HG03175 (cell line): ENCODE measurements at regions not wholly inside any gene's neighbourhood (a gene's known extent, or its start where the extent isn't known, plus 50 kb on each side); places are given as distances from the start of the nearest gene placed in this dataset.

Experiments used
- ATAC-seq: cut with Tn5 transposase; IDR thresholded peaks from one replicate; pipeline ENCODE4 v1.9.1; 2021; ENCODE audit warnings: mild to moderate bottlenecking, moderate library complexity; ENCODE audit not compliant: unreplicated experiment

DNA sequence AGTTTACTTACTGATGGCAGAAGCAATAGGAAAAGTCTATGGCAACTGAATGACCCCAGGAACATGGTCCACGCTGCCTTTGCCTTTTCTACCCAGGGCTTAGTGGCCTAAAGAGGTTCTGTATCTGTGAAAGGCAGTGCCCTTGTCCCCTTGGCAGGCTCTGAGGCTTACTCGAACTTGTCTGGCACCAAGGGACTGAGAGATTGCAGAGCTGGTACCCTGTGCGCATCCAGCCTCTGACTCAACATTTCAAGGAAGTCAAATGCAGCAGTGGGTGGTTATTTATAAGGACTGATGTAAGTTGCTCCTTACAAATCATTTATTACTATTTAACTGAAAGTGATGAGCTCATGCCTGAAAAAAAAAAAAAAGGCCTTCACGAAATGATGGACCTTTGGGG lies 299.9 kb upstream of the MYOCD start:
- no peak for ATAC-seq

GRCh38 chr17:12369065-12369464 lies 296.6 kb upstream of the MYOCD start:
- no peak for ATAC-seq

GRCh38 chr17:12376276-12376675 lies 289.4 kb upstream of the MYOCD start:
- ATAC-seq, result no peak

- ATAC-seq, result no peak
Measured at GRCh38 chr17:12386225-12386624, 279.5 kb upstream of the MYOCD start.

GRCh38 chr17:12388226-12388625 lies 277.5 kb upstream of the MYOCD start:
- ATAC-seq, result no peak

GRCh38 chr17:12389421-12389820 lies 276.3 kb upstream of the MYOCD start:
- ATAC-seq, result no peak

DNA sequence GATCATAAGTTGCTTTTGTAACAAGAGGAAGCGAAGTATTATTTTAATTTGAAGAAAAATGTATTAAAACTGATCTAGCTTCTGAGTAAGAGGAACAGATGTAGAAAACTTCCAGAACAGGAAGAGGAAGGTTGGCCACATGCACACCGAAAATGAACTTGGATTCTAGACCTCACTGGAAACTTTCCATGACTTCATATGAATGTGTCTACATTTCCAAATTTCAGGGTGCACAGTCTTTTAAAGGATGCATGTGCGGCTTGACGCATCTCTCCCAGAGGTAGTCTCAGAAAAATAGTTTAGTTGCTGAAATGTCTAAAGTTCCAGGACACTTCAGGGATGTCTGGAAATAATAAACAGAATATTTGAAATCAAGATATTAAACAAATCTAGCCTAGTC lies 275.1 kb upstream of the MYOCD start:
- ATAC-seq, result no peak

GRCh38 chr17:12391468-12391867 lies 274.2 kb upstream of the MYOCD start:
- ATAC-seq, result no peak

- ATAC-seq, result no peak
Measured at GRCh38 chr17:12395733-12396354, 269.8 kb upstream of the MYOCD start.

DNA sequence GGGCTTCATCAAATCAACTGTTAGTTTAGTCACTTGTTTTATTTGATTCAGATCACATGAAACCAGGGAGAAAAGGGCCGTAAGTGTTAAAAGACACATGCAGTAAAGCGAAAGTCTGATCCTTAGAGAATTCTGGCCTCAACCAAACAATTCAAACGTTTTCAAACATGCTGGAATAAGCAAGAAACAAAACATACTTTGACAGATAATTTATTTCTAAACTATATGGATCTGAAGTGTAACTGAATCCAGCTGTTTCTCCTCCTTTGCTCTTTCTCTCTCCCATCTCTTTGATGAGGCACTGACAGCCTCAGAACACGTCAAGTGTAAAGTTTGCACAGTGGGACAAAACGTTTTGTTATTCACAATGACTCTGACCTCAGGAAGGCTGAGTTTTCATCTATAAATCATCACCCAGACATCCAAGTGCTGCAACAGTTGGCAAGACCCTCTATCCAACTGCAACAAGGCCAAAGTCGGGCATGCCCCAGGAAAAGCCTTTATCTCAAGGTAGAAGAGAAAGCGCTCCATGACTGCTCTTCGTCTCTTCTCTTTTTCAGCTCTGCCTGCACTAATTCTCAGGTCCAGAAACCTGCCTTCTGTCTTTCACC lies 267.1 kb upstream of the MYOCD start:
- no peak for ATAC-seq

GRCh38 chr17:12402963-12403622 lies 262.6 kb upstream of the MYOCD start:
- ATAC-seq, result no peak

DNA sequence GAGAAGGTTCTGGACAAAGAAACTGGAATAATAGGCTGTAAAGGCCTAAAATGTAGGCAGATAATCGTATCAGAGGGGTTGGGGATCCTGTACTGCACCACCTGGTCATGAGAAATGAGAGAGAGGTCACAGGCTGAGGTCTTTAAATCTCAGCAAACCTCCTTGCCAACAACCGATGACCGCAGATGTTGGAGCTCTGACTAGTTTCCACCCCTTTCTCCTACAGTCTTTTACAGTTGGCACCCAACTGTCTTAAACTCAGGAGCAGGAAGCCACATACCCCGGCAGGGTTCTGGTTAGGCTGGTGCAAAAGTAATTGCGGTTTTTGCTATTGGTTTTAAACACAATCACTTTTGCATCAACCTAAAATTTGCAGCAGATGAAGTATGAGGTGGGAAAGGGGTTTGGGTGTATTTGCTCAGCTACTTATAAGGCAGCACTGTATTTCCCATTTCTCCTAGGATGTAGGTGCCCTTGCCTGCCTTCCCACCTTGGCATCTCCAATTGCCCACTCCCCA lies 261.8 kb upstream of the MYOCD start:
- no peak for ATAC-seq

DNA sequence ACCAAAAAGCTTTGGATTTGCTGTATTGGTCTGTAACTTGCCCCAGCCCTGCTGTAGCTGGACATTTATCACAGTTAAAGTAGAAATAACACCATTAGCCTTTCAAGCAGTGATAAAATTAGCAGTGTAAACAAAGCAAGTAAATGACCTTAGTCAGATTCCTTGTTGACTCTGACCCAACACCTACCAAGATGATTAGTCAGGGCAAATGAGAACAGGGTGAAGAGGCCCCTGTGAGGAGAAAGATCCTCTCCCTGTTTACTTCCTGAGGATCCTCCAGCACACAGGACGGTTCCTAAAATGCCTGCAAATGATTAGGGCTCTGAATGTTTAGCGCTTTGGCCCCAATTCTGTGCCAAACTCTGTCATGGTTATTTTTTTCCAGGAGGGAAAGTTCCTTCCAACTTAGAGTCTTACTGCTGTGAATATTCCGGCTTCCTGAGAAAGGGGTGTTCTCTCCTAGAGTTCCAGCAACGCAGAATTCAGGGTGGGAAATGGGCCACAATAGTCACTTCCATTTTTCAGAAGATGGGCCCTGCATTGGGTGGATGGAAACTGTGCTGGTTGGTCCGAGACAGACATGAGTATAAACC lies 259.0 kb upstream of the MYOCD start:
- no peak for ATAC-seq

DNA sequence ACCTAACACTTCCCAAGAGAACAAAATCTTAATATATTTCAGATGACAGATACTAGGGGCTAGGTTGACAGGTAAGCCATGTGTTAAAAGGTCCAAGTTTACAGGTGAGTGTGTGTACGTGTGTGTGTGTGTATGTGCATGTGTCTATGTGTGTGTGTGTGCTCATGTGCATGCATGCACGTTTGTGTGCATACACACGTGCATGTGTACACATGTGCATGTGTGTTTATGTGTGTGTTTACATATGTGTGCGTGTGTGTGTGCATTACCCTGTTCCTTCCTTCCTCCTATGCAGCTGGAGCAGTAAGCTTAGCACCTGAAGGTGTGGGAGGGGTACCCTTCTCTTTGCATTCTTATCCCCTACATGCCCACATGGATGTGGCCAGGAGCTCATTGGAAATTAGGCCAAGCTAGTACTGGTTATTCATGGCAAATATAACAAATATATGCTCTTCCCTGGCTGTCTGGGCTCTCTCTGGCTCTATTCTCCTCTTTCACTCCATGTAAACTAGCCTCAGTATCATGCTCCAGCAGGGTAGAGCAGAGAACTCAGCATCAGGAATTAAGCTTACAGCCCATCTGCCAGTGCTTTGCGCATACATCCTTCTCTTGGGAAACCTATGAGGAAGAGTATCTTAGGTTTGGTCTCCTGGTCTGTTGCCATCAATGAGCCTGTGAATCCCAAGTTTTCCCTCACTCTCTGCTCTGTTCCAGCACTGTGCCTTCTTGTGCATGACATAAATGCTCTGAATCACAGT lies 258.0 kb upstream of the MYOCD start:
- no peak for ATAC-seq

DNA sequence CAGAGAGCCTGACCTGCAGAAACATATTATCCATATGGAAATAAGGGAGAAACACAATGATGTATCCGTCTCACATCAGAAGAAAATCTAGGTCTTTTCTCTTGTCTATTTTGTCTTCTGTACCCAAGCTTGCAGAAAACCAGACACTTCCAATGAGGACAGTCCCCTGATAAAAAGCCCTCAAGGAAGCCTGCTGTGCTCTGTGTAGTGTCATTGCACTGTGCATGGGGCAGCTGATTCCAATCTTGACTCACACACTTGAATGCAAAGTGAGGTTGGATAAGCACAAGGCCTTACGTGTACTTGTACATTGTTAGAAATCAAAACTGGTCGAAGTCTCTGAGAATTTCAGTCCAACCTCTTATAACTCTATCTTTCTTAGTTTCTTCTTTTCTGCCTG lies 256.6 kb upstream of the MYOCD start:
- ATAC-seq, result no peak

DNA sequence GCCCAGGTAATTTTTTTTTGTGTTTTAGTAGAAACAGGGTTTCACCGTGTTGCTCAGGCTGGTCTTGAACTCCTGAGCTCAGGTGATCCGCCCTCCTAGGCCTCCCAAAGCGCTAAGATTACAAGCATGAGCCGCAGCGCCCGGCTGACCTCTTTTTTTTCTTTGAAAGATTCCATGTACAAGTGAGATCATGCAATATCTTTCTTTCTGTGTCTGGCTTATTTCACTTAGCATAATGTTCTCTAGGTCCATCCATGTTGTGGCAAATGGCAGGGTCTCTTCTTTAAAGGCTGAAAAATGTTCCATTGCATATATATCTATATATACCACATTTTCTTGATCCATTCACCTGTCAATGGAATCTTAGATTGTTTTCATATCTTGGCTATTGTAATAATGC lies 255.0 kb upstream of the MYOCD start:
- ATAC-seq, result no peak

DNA sequence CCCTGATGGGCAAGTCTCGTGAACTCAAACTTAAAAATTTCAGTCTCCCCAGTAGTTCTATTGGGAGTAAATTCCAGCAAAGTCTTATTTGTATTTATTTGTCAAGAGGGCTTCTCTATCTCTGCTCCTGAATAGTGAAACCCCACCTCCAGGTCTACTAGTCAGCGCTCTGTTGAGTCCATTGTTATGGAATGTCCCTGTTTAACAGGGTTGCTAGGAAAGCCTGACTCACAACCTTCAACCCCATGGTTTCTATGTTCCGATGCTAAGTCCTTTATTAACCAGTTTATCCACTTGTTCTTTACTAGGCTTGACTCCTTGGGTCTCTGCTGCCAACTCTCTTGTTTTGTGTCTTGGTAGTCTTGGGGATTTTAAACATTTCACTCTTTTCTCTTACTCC lies 250.7 kb upstream of the MYOCD start:
- ATAC-seq, result no peak

GRCh38 chr17:12421077-12421476 lies 244.6 kb upstream of the MYOCD start:
- no peak for ATAC-seq

- ATAC-seq, result peak; percentile 73
Measured at GRCh38 chr17:12421646-12422306, 243.9 kb upstream of the MYOCD start.

DNA sequence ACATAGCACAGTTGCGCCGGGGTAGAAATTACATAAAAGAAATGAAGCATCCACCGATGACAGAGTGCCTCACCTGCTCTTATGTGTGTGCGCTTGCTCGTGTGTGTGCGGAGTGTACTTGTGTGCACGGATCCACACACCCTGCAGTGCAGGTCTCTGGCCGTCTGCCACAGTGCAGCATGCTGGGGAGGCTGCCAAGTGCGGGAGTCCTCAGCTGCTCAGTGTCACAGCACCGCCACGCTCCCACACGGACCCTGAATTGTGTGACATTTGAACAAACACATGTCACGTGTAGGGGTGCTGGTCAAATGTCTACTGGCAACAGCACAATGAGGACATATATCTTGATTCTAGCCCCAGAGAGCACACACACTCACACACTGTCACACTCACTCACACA lies 243.0 kb upstream of the MYOCD start:
- no peak for ATAC-seq

DNA sequence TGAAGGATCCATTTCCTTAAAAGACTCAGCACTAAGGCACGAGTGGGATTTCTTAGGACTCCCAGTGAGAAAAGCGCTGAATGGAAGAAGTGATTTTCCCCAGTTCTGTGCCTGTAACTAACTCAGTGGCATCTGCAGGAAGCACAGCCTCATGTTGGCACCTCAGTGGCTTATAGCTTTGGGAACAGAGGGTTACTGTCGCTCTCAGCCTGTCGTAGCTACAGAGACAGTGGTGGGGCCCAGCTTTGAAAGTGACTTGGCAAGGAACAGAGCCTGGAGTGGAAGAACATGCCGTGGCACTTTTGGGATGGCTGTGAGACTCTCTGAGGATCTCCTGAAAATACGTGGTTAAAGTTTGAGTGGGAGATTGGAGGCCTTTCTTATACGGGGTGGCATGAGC lies 242.4 kb upstream of the MYOCD start:
- no peak for ATAC-seq
